GM21825 (cell line): ENCODE measurements at regions not wholly inside any gene's neighbourhood (a gene's known extent, or its start where the extent isn't known, plus 50 kb on each side); places are given as distances from the start of the nearest gene placed in this dataset.

ENCODE experiments used
- ATAC-seq: cut with Tn5 transposase; IDR thresholded peaks from one replicate; pipeline ENCODE4 v1.9.1; 2021; ENCODE audit warnings: mild to moderate bottlenecking, moderate library complexity; ENCODE audit not compliant: unreplicated experiment

DNA sequence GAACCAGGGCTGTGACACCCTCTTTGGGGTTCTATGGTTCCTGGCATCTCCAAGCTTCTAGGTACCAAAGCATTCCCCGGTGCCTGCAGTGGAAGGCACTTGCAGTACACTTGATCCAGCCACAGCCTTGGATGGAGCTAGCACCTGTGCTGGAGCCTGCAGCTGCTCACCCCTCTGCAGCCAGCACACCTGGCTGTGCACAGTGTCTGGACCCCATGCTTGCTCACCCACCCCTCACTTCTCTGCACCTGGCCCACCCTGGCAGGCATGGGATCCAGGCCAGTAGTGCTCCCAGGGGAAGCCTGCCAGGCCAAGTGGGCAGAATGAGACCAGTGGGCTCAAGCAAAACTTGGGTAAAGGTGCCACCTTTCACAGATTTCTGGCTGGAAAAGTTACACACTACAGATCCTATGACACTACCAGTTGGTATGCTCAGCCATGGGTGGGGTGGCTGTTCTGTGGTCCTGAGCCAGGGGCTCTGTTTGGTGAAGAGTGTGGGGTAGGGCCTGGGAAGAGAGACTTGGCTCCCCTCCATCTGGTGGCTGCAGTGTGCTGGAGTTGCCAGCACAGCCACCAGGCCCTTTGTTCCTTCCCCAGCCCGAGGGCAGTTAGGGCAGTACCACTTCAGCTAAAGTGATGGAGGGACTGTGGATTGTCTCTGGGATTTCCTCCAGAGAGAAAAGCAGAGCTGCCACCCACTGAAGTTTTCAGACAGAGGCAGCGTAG is 157.8 kb upstream of the LRRC7 start:
- ATAC-seq = no peak

DNA sequence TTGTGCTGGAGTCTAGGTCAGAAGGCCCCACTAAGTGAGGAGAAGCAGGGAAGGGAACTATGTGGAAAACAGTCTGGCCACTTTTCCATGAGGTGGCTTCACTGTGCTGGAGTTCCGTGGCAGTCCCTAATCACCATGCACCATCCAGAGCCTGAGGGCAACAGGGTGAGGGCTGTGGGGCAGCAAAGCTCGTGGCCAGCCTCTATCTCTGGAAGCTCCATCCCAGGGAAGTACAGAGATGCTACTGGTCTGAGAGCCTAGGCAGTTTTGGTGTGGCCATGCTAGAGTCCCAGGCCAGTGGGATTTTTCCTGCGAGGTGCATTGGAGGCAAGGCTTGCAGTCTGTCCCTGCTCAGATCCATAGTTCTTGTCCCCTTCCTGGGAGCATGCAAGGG is 157.3 kb upstream of the LRRC7 start:
- ATAC-seq = no peak

- ATAC-seq = no peak
Measured at GRCh38 chr1:69410893-69411292, 156.8 kb upstream of the LRRC7 start.

- no peak for ATAC-seq
Measured at GRCh38 chr1:69411617-69412016, 156.1 kb upstream of the LRRC7 start.

GRCh38 chr1:69413129-69413528 is 154.6 kb upstream of the LRRC7 start:
- ATAC-seq = no peak

- no peak for ATAC-seq
Measured at GRCh38 chr1:69414574-69414973, 153.1 kb upstream of the LRRC7 start.

- ATAC-seq = no peak
Measured at GRCh38 chr1:69421286-69421685, 146.4 kb upstream of the LRRC7 start.

GRCh38 chr1:69425871-69426270 is 141.9 kb upstream of the LRRC7 start:
- ATAC-seq = no peak

- no peak for ATAC-seq
Measured at GRCh38 chr1:69426401-69426800, 141.3 kb upstream of the LRRC7 start.

DNA sequence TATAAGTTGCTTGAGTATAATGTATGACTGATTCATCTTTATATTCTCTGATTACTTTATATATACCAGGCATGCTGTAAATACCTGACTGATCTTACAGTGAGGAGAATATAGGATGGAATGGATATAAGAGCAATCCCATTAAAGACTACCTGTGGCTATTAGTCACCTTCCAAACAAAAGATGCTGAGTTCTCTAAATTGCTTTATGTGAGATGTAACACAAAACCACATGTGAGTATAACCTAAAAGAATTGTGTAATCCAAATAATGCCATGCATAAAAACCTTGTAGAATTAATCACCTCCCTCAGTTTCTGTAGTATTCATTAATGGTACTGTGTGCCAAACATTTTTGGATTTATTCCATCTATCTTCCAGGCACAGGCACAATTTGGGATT is 134.6 kb upstream of the LRRC7 start:
- no peak for ATAC-seq

GRCh38 chr1:69436151-69436550 is 131.6 kb upstream of the LRRC7 start:
- ATAC-seq = no peak

- no peak for ATAC-seq
Measured at GRCh38 chr1:69438056-69438795, 129.5 kb upstream of the LRRC7 start.

DNA sequence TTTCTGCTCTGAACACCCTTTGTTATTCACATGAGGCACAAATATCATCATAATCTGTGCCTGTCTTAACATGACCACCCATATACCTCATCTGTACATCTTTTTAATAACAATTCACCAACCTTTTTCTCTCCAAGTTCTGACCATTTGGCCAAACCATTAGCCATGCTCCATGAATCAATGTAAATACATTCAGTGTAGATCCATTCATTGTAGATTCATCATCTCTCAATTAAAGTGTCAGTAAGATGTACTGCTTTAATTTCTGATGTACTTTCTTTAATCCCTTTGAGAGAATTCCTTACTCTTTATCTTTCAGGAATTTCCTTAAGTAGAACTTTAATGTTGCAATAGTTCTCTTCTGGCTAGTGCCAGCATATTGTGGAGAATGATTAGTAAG is 126.2 kb upstream of the LRRC7 start:
- no peak for ATAC-seq

DNA sequence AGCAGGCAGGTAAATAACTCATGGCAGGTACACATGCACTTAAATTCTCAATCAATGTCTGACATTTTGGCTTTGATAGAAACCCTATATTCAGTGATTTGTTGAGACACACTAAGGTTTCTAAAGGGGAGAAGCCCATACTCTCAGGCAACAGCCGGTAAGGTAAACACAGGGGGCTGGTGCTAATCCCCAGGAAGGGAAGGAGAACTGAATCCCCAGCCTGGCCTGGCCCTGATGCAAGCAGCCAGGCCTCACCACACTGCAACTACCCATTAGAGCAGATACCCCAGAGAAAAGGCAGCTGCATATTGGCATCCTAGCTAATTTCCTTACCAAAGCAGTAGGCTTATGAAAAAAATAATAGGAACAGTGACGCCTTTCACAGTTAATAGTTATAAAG is 116.5 kb upstream of the LRRC7 start:
- no peak for ATAC-seq

- ATAC-seq = no peak
Measured at GRCh38 chr1:69455718-69456117, 112.0 kb upstream of the LRRC7 start.

DNA sequence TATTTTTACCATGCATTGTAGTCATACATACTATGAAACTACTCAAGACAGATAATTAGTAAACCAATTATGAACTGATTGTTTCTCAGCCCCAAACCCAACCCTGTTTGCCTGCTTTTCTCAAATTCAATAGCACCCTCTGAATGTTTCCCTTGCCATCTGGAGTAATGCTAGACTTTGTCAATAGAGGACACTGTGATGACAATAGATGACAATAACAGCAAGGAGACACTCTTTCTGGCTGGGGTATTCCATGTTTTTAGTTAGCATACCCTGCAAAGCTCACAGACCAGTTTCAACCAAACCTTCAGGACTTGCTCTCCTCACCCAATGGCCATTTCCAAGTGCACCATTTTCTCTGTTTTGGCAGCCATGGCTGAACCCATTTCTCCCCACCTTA is 108.5 kb upstream of the LRRC7 start:
- ATAC-seq = no peak

DNA sequence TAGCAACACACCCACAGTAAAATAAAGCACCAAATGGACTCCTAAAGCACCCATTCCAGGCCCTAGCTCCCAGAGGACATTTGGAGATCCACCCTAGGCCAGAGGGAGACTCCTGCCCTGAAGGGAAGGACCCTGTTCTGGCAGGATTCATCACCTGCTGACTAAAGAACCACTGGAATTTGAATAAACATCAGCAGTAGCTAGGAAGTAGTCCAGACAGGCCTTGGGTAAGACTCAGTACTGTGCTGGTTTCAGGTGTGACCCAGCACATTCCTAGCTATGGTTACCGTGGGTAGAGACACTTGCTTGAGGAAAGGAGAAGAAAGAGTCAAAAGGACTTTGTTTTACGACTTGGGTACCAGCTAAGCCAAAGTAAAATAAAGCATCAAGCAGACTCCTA is 92.7 kb upstream of the LRRC7 start:
- no peak for ATAC-seq

DNA sequence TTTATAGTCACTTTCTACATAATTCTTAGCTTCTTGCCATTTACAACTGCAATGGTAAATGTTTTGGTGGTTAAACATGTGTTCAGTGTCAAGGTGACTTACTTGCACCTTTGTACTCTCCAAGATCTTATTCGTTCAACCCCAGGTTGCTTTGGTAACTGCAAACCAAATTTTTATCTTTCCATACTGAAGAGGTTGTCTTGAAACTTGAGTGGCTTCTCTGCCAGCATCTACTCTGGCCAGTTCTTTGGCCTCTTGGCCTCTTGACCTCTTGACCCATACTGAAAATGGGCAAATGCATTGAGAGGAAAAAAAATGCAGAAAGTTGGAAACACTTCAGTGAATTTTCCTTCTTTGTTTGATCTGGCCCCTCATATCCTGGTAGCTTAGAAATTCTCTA is 88.0 kb upstream of the LRRC7 start:
- ATAC-seq = no peak

DNA sequence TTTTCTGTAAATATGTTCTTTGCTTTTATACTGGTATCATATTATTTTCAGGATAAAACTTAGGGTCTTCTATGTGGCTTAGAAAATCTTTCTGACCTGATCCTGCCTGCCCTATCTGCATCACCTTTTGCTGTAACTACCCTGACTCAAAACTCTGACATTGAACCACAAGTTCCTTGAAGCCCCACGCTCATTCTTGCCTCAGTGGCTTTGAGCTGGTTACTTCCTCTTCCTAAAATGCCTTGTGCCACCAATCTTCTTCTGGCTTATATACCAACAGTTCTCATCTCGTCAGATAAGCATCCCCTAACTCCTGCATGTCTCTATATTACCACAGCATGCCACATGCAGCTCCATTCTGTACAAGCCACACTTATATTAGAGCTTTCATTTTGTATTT is 84.5 kb upstream of the LRRC7 start:
- ATAC-seq = no peak

DNA sequence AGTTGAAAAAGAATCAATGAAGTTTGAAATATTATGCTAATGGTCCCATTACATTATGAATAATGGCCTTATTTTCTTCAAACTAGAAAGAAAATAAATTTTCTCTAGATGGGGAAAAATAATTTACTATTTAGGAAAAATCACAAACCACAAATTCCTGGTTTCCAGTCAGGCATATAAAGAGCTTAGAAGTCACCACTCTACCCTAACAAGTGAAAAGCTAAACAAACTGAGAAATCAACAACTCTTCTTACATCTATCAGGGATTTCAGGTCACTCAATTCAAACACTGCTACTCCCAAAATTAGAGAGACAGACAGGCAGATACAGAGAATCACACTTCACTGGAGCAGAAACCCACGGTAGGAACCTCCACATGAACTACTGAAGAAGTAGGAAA is 82.1 kb upstream of the LRRC7 start:
- ATAC-seq = no peak

DNA sequence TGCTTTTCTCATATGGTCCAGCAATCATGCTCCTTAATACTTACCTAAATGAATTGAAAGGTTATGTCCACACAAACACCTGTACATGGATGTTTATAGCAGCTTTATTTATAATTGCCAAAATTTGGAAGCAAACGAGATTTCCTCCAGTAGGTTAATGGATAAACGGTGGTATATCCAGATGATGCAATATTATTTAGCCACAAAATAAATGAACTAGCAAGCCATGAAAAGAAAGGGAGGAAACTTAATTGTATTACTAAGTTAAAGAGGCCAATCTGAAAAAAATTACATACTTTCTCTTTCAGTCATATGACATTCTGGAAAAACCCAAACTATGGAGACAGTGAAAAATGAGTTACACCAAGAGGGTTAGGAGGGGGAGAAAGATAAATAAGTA is 76.3 kb upstream of the LRRC7 start:
- no peak for ATAC-seq

- ATAC-seq = no peak
Measured at GRCh38 chr1:69492286-69492685, 75.4 kb upstream of the LRRC7 start.

- no peak for ATAC-seq
Measured at GRCh38 chr1:69494221-69494620, 73.5 kb upstream of the LRRC7 start.
